Left forelimb (tissue), 1 donor: ENCODE measurements at regions not wholly inside any gene's neighbourhood (a gene's known extent, or its start where the extent isn't known, plus 50 kb on each side); places are given as distances from the start of the nearest gene placed in this dataset.

Experiments used
- DNase-seq: peaks from one replicate; pipeline ENCODE4 v3.0.0-alpha.2; 2018; ENCODE audit warnings: low spot score

- no peak for DNase-seq
Observed at GRCh38 chr4:30875658-30876269, 155.6 kb downstream of the PCDH7 start.

GRCh38 chr4:30879855-30880598, 159.9 kb downstream of the PCDH7 start:
- no peak for DNase-seq

DNA sequence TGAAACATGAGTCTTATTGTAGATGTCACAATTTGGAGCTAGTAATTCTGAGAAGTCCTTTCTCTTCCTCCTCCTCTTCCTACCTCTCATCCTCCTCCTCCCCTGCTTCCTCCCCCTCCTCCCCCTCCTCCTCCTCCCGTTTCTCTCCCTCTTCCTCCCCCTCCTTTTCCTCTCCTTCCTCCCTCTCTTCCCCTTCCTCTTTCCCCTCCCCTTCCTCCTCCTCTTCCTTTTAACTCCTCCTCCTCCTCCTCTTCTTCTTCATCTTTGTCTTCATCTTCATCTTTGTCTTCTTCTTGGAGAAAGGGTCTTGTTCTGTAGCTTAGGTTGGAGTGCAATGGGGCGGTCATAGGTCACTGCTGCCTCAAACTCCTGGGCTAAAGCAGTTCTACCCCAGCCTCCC, 161.8 kb downstream of the PCDH7 start:
- DNase-seq = no peak

- DNase-seq = no peak
Observed at GRCh38 chr4:30882443-30882842, 162.3 kb downstream of the PCDH7 start.

DNA sequence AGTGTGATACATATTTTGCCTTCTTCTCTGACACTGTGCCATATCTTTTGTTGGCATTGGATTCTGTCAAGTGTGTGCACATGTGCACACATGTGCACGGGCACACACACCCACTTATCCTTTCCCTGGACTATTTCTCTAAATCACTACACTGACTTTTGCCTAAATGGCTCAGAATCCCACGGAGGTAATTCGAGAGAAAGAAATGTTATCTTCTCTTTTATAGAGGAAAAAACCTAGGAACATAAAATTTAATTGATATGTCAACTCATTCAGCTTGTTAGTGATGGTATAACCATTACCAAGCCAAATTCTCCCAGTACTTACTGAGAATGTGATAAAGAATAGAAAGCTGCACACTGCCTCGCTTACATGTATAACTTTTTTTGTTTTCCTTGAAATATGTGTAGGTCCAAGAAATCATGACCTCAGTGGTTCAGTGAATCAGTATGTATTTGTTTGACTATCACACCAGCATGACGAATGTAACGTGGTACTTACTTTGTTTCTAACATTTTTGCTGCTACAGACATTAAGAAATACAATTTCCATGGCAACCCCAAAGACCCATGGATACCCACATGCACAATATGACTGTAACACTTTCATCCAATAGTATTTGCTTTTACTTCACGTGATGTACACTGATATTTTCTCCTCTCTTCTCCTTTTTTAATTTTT, 163.0 kb downstream of the PCDH7 start:
- DNase-seq = no peak

DNA sequence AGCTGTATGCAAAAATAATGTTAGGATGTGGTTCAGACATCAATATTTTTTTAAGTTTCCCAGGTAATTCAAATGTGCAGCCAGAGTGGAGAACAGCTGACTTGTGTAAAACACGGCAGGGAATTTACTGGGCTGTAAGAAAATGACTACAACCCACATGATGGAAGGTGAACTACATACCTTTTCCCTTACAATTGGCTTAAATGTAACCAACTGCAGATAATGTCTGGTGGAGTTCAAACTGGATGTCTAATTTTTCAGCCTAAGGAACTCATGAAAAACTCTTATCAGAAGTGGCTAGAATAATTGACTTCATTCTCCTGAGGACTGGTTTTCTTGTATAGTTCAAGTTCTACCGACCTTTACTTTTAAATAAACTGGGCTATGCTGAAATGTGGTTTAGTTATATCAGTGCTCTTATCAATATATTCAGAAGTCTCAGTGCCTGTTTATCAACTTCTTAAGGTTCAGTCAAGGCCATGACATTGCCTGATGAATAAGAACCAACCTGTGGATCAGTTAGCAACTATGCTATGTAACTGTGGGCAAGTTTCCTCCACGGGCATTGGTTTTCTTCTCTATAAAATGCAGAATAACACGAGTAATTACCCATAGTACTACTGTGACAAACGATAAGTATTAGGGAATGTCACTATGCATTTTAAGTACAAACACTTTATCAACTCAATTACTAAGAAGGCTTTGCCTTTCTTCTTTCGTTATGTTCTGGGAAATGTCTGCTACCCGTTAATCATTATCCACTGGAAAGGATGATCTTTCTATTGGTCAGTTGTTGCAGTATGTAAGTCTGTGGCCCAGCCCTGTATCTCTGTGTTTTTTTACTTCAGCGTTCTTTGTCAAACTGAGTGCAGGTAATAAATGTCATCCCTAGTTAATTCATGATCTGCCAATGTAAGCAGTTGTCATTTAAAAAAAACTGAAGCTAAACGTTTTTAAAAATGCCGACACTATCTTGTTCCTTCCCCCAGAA, 181.6 kb downstream of the PCDH7 start:
- DNase-seq = no peak

GRCh38 chr4:30903502-30904214, 183.5 kb downstream of the PCDH7 start:
- no peak for DNase-seq

- DNase-seq = no peak
Observed at GRCh38 chr4:30904215-30904555, 184.0 kb downstream of the PCDH7 start.

GRCh38 chr4:30904588-30904987, 184.4 kb downstream of the PCDH7 start:
- DNase-seq = no peak

DNA sequence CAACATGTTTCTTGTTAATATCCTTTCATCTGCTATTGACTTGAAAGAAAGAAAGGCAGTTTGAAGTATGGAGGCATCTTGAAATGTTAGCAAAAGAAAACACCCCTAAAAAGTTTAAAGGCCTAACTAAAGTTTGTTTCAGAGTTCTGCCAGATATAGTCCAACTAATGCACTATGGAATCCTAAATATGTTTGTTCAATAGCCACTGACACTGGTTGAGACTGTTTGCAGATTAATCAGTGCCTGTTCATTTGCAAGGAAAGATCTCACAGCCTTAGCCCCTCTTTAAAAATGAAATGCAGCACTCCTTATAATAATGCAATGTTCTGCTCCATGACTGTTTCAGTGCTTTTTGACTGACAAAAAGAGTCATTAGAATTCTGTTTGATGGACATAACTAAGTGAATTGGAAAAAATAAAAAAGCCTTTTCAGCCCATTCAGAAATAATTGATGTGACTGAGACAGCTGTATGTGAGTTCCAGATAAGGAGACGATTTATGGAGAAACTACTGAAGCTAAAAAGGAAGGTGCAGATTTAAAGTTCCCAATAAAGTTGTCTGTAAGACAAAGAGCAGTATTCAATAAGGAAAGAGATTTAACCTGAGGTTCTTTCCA, 192.0 kb downstream of the PCDH7 start:
- DNase-seq = no peak

DNA sequence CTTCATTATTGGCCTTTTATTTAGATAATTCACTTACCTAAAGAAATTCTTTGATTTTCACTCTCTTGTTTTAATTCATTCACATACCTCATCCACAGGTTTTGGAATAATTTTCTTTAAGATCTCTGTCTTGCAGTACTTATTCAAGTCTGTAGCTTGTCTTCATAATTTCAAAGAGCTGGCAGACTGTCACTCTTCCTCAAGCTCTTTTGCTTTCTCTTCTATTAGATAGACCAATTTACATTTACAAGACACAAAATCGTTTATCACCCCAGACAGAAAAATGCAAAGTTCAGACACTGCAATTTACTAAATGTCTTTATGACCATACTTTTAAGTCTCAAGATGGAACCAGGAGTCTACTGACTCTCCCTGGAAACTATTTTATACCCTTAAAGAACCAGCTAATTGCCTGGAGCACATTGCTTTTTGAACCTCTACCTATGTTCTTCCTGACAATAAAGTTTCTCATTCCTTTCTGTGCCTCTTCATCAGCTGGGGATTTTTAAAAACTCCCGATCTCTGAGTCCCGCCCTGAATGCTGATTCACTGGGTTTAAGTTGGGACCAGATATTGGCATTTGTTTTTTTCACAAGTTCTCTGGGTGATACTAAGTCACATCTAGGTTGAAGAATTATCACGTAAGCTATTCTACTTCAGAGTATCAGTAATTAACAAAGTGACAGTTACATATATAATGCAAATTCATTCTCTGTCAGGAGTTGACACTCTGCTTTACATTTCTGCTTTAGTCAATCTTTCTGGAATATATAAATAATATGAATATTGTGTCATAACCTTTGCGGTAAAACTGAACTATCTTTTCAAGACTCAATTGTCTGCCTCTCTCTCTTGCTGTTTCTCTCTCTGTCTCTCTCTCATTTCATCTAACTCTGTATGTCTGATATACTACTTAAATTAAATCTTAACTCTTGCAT, 196.4 kb downstream of the PCDH7 start:
- DNase-seq = no peak

DNA sequence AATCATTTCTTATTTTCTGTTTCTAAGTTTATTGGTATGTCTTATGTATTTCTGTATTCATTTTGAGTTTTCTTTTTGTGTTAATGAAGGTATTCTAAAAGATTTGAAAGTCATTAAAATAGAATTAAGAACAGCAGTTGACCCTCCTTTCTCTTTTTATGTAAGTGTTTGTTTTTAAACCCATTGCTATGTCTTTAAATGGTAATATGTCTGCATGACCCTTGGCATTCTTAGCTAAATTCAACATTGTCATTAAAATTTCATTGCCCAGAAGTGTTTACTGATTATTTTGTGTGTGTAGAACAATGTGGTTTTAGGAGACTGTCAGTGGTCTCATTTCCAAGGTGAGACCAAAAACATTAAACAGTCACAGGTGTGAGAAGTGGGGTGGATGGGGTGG, 197.8 kb downstream of the PCDH7 start:
- no peak for DNase-seq

- no peak for DNase-seq
Observed at GRCh38 chr4:30919458-30919857, 199.3 kb downstream of the PCDH7 start.

- DNase-seq = no peak
Observed at GRCh38 chr4:30920043-30920442, 199.9 kb downstream of the PCDH7 start.

GRCh38 chr4:30922625-30923024, 202.5 kb downstream of the PCDH7 start:
- DNase-seq = no peak

DNA sequence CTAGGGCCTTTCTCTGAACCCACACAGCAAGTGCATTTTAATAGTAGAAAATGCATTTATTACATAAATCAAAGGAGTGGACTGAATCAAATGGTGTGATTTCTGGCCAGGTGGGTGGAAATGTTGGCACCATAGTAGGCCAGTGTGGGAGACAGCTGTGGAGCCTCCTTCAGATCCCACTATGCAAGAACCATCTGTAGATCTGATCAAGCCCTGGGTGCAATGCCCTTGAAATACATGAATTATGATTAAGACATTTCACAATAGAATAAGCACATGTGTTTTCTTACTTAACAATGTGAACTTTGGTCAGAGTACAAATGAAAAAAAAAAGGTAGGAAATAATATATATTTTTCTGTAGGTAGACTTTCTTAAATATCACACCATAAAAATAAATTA, 204.3 kb downstream of the PCDH7 start:
- DNase-seq = no peak

GRCh38 chr4:30929649-30930048, 209.5 kb downstream of the PCDH7 start:
- DNase-seq = no peak

- no peak for DNase-seq
Observed at GRCh38 chr4:30930276-30930675, 210.1 kb downstream of the PCDH7 start.

- DNase-seq = no peak
Observed at GRCh38 chr4:30932581-30932980, 212.4 kb downstream of the PCDH7 start.

GRCh38 chr4:30939069-30939468, 218.9 kb downstream of the PCDH7 start:
- DNase-seq = no peak
